H1 (cell line): ENCODE measurements at regions not wholly inside any gene's neighbourhood (a gene's known extent, or its start where the extent isn't known, plus 50 kb on each side); places are given as distances from the start of the nearest gene placed in this dataset.

Experiments used
- CTCF ChIA-PET: fragments of 300-600 bp; sonication (Branson Sonifier 250); formaldehyde crosslinking; loops from one replicate; lab custom pipeline; 2021; ENCODE audit not compliant: partially characterized antibody; lab: Charles Lee
- POLR2A ChIA-PET: fragments of 300-600 bp; sonication (Branson Sonifier 250); formaldehyde crosslinking; loops from one replicate; lab custom pipeline; 2021; ENCODE audit warnings: inconsistent platforms; ENCODE audit not compliant: partially characterized antibody; lab: Charles Lee
- DNase-seq, 2 experiments: peaks; one replicate each; pipeline versions ENCODE4 v3.0.0 to v3.0.0-alpha.2; 2010 to 2022; ENCODE audit warnings: low spot score in 2 of 2, low read depth in 1 of 2, mixed read lengths in 1 of 2
- FAIRE-seq: peaks from 2 replicates; lab custom pipeline; 2011; peaks lifted over from hg19 to GRCh38; lab: Jason Lieb, UNC
- H2AFZ ChIP-seq: 2 replicates; pipeline ENCODE4 v1.8.1; 2012; ENCODE audit warnings: low read length, inconsistent platforms
- H2AK5ac ChIP-seq: 2 replicates; pipeline ENCODE4 v1.6.1; 2013; ENCODE audit warnings: low read depth, low read length
- H2BK120ac ChIP-seq: replicated peaks from 2 replicates; pipeline ENCODE3; 2013; ENCODE audit warnings: low read depth, low read length, inconsistent platforms
- H2BK12ac ChIP-seq: 2 replicates; pipeline ENCODE4 v1.6.1; 2013; ENCODE audit warnings: low read depth, low read length
- H2BK15ac ChIP-seq: 2 replicates; pipeline ENCODE4 v1.6.1; 2013; ENCODE audit warnings: low read length
- H2BK20ac ChIP-seq: 2 replicates; pipeline ENCODE4 v1.6.1; 2013; ENCODE audit warnings: low read length
- H2BK5ac ChIP-seq: 2 replicates; pipeline ENCODE4 v1.6.1; 2013; ENCODE audit warnings: low read depth, low read length
- H3K14ac ChIP-seq: 2 replicates; pipeline ENCODE4 v1.6.1; 2013; ENCODE audit warnings: inconsistent platforms; ENCODE audit not compliant: insufficient read length
- H3K18ac ChIP-seq: 2 replicates; pipeline ENCODE4 v1.6.1; 2013; ENCODE audit warnings: low read length; ENCODE audit errors: extremely low read depth
- H3K23ac ChIP-seq: 2 replicates; pipeline ENCODE4 v1.6.1; 2013; ENCODE audit warnings: inconsistent platforms; ENCODE audit not compliant: insufficient read length
- H3K23me2 ChIP-seq: 2 replicates; pipeline ENCODE4 v1.6.1; 2013; ENCODE audit warnings: low read depth, low read length
- H3K27ac ChIP-seq: 2 replicates; pipeline ENCODE4 v1.6.1; 2011; ENCODE audit warnings: low read depth, low read length, inconsistent platforms
- H3K27me3 ChIP-seq, 4 experiments: replicated peaks in 1 of 4; 1 replicate in 1 of 4; 2 replicates in 3 of 4; pipeline versions ENCODE4 v1.6.1 to v1.8.1; 2011 to 2013; ENCODE audit warnings: low read length in 3 of 4, mild to moderate bottlenecking in 3 of 4, inconsistent platforms in 2 of 4, mixed read lengths in 2 of 4, moderate library complexity in 1 of 4; ENCODE audit not compliant: control insufficient read depth in 3 of 4, insufficient read depth in 3 of 4; ENCODE audit errors: extremely low read depth in 1 of 4
- H3K36me3 ChIP-seq, 4 experiments: 2 replicates each; pipeline versions ENCODE4 v1.6.1 to v1.8.1; 2011 to 2013; ENCODE audit warnings: mild to moderate bottlenecking in 4 of 4, low read length in 3 of 4, moderate library complexity in 2 of 4, control low read depth in 1 of 4, inconsistent platforms in 1 of 4; ENCODE audit not compliant: insufficient read depth in 4 of 4, control insufficient read depth in 2 of 4
- H3K4ac ChIP-seq: replicated peaks from 2 replicates; pipeline ENCODE3; 2013; ENCODE audit warnings: low read length, low read depth, mixed read lengths, inconsistent platforms; ENCODE audit not compliant: insufficient read length
- H3K4me1 ChIP-seq, 4 experiments: replicated peaks in 1 of 4; 1 replicate in 1 of 4; 2 replicates in 3 of 4; pipeline versions ENCODE4 v1.6.1 to v1.8.1; 2011 to 2013; ENCODE audit warnings: low read length in 3 of 4, inconsistent platforms in 2 of 4, mixed read lengths in 1 of 4; ENCODE audit not compliant: insufficient read depth in 4 of 4, control insufficient read depth in 3 of 4
- H3K4me2 ChIP-seq, 2 experiments: 2 replicates each; pipeline versions ENCODE4 v1.6.1 to v1.8.1; 2011 to 2013; ENCODE audit warnings: low read depth in 2 of 2, low read length in 2 of 2, control low read depth in 1 of 2, inconsistent platforms in 1 of 2, mild to moderate bottlenecking in 1 of 2; ENCODE audit not compliant: insufficient read depth in 1 of 2
- H3K4me3 ChIP-seq, 4 experiments: fragments of 200-600, 300-600 bp in 1 of 4; sonication (generic), shearing (Covaris generic), sonication (Bioruptor Twin) in 1 of 4; 2 replicates each; pipeline versions ENCODE4 v1.5.1 to v1.8.1; 2011 to 2016; ENCODE audit warnings: low read length in 4 of 4, low read depth in 3 of 4, control low read depth in 2 of 4, inconsistent platforms in 2 of 4, mild to moderate bottlenecking in 2 of 4, mixed read lengths in 1 of 4, moderate library complexity in 1 of 4; ENCODE audit not compliant: insufficient read depth in 2 of 4; ENCODE audit errors: extremely low read depth in 1 of 4
- H3K56ac ChIP-seq: replicated peaks from 2 replicates; pipeline ENCODE3; 2013; ENCODE audit warnings: low read depth, mild to moderate bottlenecking, mixed read lengths, low read length, inconsistent platforms; ENCODE audit not compliant: insufficient read length
- H3K79me1 ChIP-seq: 2 replicates; pipeline ENCODE4 v1.6.1; 2013; ENCODE audit warnings: low read depth, low read length, control low read depth
- H3K79me2 ChIP-seq, 2 experiments: 2 replicates each; pipeline versions ENCODE4 v1.6.1 to v1.8.1; 2012 to 2013; ENCODE audit warnings: low read length in 2 of 2, mild to moderate bottlenecking in 2 of 2, inconsistent platforms in 1 of 2; ENCODE audit not compliant: insufficient read depth in 2 of 2, control insufficient read depth in 1 of 2
- H3K9ac ChIP-seq, 4 experiments: replicated peaks in 1 of 4; 1 replicate in 1 of 4; 2 replicates in 3 of 4; pipeline versions ENCODE4 v1.6.1 to v1.8.1; 2011 to 2013; ENCODE audit warnings: low read depth in 3 of 4, low read length in 3 of 4, control low read depth in 2 of 4, mild to moderate bottlenecking in 2 of 4, moderate library complexity in 2 of 4, inconsistent platforms in 1 of 4; ENCODE audit errors: extremely low read depth in 1 of 4
- H3K9me3 ChIP-seq, 2 experiments: 2 replicates each; pipeline versions ENCODE4 v1.6.1 to v1.8.1; 2012 to 2013; ENCODE audit warnings: mild to moderate bottlenecking in 2 of 2, moderate library complexity in 2 of 2, control low read depth in 1 of 2, inconsistent platforms in 1 of 2, low read depth in 1 of 2, low read length in 1 of 2, mixed read lengths in 1 of 2; ENCODE audit not compliant: insufficient read depth in 2 of 2
- H4K20me1 ChIP-seq, 2 experiments: replicated peaks in 1 of 2; 2 replicates each; pipeline versions ENCODE3 to v1.8.1; 2011 to 2013; ENCODE audit warnings: inconsistent platforms in 2 of 2, low read length in 2 of 2, mild to moderate bottlenecking in 1 of 2; ENCODE audit not compliant: insufficient read depth in 2 of 2, control insufficient read depth in 1 of 2
- H4K5ac ChIP-seq: 2 replicates; pipeline ENCODE4 v1.6.1; 2013; ENCODE audit warnings: low read length, low read depth, mixed read lengths, inconsistent platforms; ENCODE audit not compliant: insufficient read length
- H4K8ac ChIP-seq: 2 replicates; pipeline ENCODE4 v1.8.0; 2013; ENCODE audit warnings: mild to moderate bottlenecking, moderate library complexity, low read length, inconsistent platforms; ENCODE audit not compliant: insufficient read depth; ENCODE audit errors: extremely low read depth
- H4K91ac ChIP-seq: replicated peaks from 2 replicates; pipeline ENCODE3; 2013; ENCODE audit warnings: low read length, mixed read lengths, inconsistent platforms; ENCODE audit not compliant: insufficient read length
- ASH2L ChIP-seq: fragments of 200-600, 300-600 bp; sonication (generic); IDR thresholded peaks from one replicate; pipeline ENCODE4 v1.7.1; 2017; ENCODE audit warnings: low read length
- CHD1 ChIP-seq: IDR thresholded peaks from 2 replicates; pipeline ENCODE4 v1.6.1; 2012; ENCODE audit warnings: low read depth, low read length, improper control_type of control experiment
- EGR1 ChIP-seq: IDR thresholded peaks from 2 replicates; pipeline ENCODE4 v1.6.1; 2011; ENCODE audit warnings: low read depth, low read length, borderline replicate concordance
- JUN ChIP-seq: IDR thresholded peaks from 2 replicates; pipeline ENCODE4 v1.6.1; 2011; ENCODE audit warnings: low read depth, mild to moderate bottlenecking, improper control_type of control experiment, low read length
- JUND ChIP-seq: IDR thresholded peaks from 2 replicates; pipeline ENCODE4 v1.6.1; 2011; ENCODE audit warnings: mild to moderate bottlenecking, improper control_type of control experiment, low read length
- MAFK ChIP-seq: IDR thresholded peaks from 2 replicates; pipeline ENCODE4 v1.6.1; 2012; ENCODE audit warnings: low read depth, mild to moderate bottlenecking, improper control_type of control experiment, low read length
- POLR2AphosphoS5 ChIP-seq: IDR thresholded peaks from 2 replicates; pipeline ENCODE4 v1.6.1; 2011; ENCODE audit warnings: low read depth, low read length
- SIRT6 ChIP-seq: IDR thresholded peaks from one replicate; pipeline ENCODE4 v1.7.1; 2012; ENCODE audit warnings: low read length, inconsistent platforms
- SIX5 ChIP-seq: IDR thresholded peaks from 2 replicates; pipeline ENCODE4 v1.6.1; 2011; ENCODE audit warnings: mild to moderate bottlenecking, low read depth, low read length
- YY1 ChIP-seq: IDR thresholded peaks from 2 replicates; pipeline ENCODE4 v1.6.1; 2011; ENCODE audit warnings: low read depth, mild to moderate bottlenecking, low read length
- WGBS, 2 experiments: shearing (Covaris generic) in 1 of 2; methylation state at CpG; one replicate each; pipeline versions ENCODE4 v1.1.6 to v1.1.7; 2013 to 2015; ENCODE audit warnings: low lambda C conversion rate in 2 of 2, mixed read lengths in 2 of 2, inconsistent platforms in 1 of 2, low coverage in 1 of 2, missing lambda C conversion rate in 1 of 2; ENCODE audit not compliant: insufficient replicate concordance in 2 of 2, insufficient coverage in 1 of 2, insufficient read length in 1 of 2; ENCODE audit errors: extremely low coverage in 1 of 2, missing lambda C conversion rate in 1 of 2; 5-methylcytosine and 5-hydroxymethylcytosine counted together
- TF ChIP-seq, protein P1 (sequence below): IDR thresholded peaks from 2 replicates; pipeline ENCODE4 v1.6.1; 2012; ENCODE audit warnings: inconsistent platforms

GRCh38 chr4:57926311-57926710 is 816.1 kb upstream of the IGFBP7 start:
- CTCF ChIA-PET, result no interaction called here
- no peak overlapping the region for H2AK5ac ChIP-seq
- no peak overlapping the region for H3K9ac ChIP-seq
- H2BK12ac ChIP-seq, result no peak overlapping the region
- no peaks in the 10 kb centered on the region for H3K36me3 ChIP-seq
- H3K23me2 ChIP-seq, result no peaks in the 10 kb centered on the region
- H3K56ac ChIP-seq, result no peak overlapping the region
- H3K9me3 ChIP-seq, result no peaks in the 10 kb centered on the region
- no peak overlapping the region for H2BK20ac ChIP-seq
- no peak overlapping the region for H3K4me2 ChIP-seq
- H3K4me1 ChIP-seq, result no peaks in the 10 kb centered on the region
- no peak overlapping the region for H2BK120ac ChIP-seq
- no peaks in the 10 kb centered on the region for H3K79me1 ChIP-seq
- H2BK5ac ChIP-seq, result no peak overlapping the region
- H3K18ac ChIP-seq, result no peak overlapping the region
- no peaks in the 10 kb centered on the region for H3K79me2 ChIP-seq
- no peaks in the 10 kb centered on the region for H3K27me3 ChIP-seq
- no peak overlapping the region for H2BK15ac ChIP-seq
- no peak overlapping the region for H3K23ac ChIP-seq
- H4K5ac ChIP-seq, result no peak overlapping the region
- TF ChIP-seq MAFK (no peak), EGR1 (no peak), CHD1 (no peak), SIX5 (no peak), POLR2AphosphoS5 (no peak), SIRT6 (no peak), JUN (0 out of 2 replicates have a peak, but pooled peaks have one; percentile 27), ASH2L (no peak), YY1 (no peak), JUND (peak; percentile 83)
- TF ChIP-seq, protein P1, sequence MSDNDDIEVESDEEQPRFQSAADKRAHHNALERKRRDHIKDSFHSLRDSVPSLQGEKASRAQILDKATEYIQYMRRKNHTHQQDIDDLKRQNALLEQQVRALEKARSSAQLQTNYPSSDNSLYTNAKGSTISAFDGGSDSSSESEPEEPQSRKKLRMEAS, result no peak
- TF ChIP-seq, all 59 proteins: peak for 2
- 98% methylated on average over 3 of the region's 3 CpGs; no CpG with 5 or more reads in 1 of the 2 experiments for WGBS, 2 experiments
- H4K91ac ChIP-seq, result no peak overlapping the region
- H3K27ac ChIP-seq, result no peak overlapping the region
- FAIRE-seq (peak; percentile 60), DNase-seq (no peak)
- H4K8ac ChIP-seq, result no peak overlapping the region
- H3K4me3 ChIP-seq, result no peak overlapping the region
- no peak overlapping the region for H3K14ac ChIP-seq
- H2AFZ ChIP-seq, result 0 out of 2 replicates have a peak overlapping the region, but pooled peaks have one; percentile 53
- no peak overlapping the region for H3K4ac ChIP-seq
- no peaks in the 10 kb centered on the region for H4K20me1 ChIP-seq
- POLR2A ChIA-PET, result no interaction called here
